ENCODE measurements at regions not wholly inside any gene's neighbourhood (a gene's known extent, or its start where the extent isn't known, plus 50 kb on each side); places are given as distances from the start of the nearest gene placed in this dataset. TPM values are rescaled to one million over a fixed set of nuclear protein-coding genes. Genes with fewer than 3 reads are reported as not detected.

DNA sequence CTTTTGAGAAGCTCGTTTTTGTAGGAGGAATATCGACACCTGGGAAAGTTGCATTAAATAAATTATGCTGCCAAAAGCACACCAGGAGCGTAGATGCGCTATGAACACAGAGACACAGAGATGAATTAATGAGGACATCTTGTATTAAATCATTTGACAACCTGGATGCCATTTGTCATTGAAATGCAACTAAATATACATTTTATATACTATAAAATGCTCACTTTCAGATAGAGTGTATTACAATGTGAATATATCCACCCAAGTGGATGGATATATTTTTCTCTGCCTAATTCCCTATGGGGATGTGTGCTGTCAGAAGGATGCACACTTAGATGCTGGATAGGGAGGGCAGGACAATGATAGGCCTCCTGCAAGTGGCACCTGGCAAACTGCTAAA lies 426.2 kb downstream of the RIT2 start (continued):
- TF ChIP-seq NR2C2 (CRISPR knock-in tag; IDR thresholded peaks at IDR 0.05), result no peak
- TF ChIP-seq NR2C2 (tag; IDR thresholded peaks at IDR 0.05), result no peak
- TF ChIP-seq NFATC3 (IDR thresholded peaks at IDR 0.05), result no peak
- TF ChIP-seq ZNF274 (IDR thresholded peaks at IDR 0.05; ENCODE audit: borderline replicate concordance, low read depth, low read length), result no peak
- no peak for TF ChIP-seq ZKSCAN8 (CRISPR knock-in tag; IDR thresholded peaks at IDR 0.05)

Small RNA genes lying in the stretch of these regions (small RNA-seq; reads per million reads assigned to genes)
- gene RNA5SP454, result not detected
